ENCODE measurements at regions not wholly inside any gene's neighbourhood (a gene's known extent, or its start where the extent isn't known, plus 50 kb on each side); places are given as distances from the start of the nearest gene placed in this dataset.

GRCh38 chr6:158259136-158259535 lies 53.1 kb upstream of the TULP4 start:
- Histone ChIP-seq H3K36me3 (no peaks in the 10 kb centered on the region), H3K4me1 (no peaks in the 10 kb centered on the region), H3K27ac (no peak overlapping the region), H3K9me3 (no peaks in the 10 kb centered on the region), H3K27me3 (no peaks in the 10 kb centered on the region), H3K4me3 (no peak overlapping the region)
- TF ChIP-seq CTCF (IDR thresholded peaks at IDR 0.05) (no peak), POLR2A (IDR thresholded peaks at IDR 0.05) (no peak)
- ATAC-seq (no peak), DNase-seq (no peak)
- WGBS (ENCODE audit: insufficient coverage, low coverage, low lambda C conversion rate, missing lambda C conversion rate), result 100% methylated on average over 4 of the region's 4 CpGs
- intact Hi-C loops (cut with DNase I), result no loop called here

GRCh38 chr6:158259845-158260244 lies 52.4 kb upstream of the TULP4 start:
- no peak overlapping the region for H3K27ac ChIP-seq
- intact Hi-C loops (cut with DNase I), result no loop called here
- H3K27me3 ChIP-seq, result no peaks in the 10 kb centered on the region
- TF ChIP-seq CTCF (IDR thresholded peaks at IDR 0.05), result no peak
- no CpG with 5 or more reads among the region's 3 CpGs for WGBS (ENCODE audit: insufficient coverage, low coverage, low lambda C conversion rate, missing lambda C conversion rate)
- no peaks in the 10 kb centered on the region for H3K9me3 ChIP-seq
- H3K36me3 ChIP-seq, result no peaks in the 10 kb centered on the region
- ATAC-seq (no peak), DNase-seq (no peak)
- H3K4me1 ChIP-seq, result no peaks in the 10 kb centered on the region
- no peak overlapping the region for H3K4me3 ChIP-seq

DNA sequence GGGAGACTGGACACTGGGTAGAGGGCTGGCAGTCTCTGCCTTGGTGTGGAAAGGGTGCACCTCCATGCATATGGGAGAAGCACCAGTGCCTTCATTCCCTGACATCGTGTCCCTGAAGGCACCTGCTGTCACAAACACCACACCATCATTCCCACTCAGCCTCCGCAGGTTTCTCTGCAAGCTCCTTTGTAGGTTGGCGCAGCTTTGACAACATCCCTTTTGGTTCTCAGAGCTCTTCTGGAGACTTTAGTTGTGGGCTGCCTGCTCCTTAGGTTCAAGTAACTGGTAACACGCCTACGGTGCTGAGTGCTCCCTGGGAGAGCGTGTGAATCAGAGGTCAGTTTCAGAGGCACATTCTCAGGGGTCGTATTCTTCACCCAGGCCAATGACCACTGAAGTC lies 50.2 kb upstream of the TULP4 start:
- no peak for ATAC-seq
- TF ChIP-seq CTCF (IDR thresholded peaks at IDR 0.05) (no peak), POLR2A (IDR thresholded peaks at IDR 0.05) (no peak)
- H3K4me3 ChIP-seq, result no peak overlapping the region
- H3K27ac ChIP-seq, result no peak overlapping the region
- H3K36me3 ChIP-seq, result no peaks in the 10 kb centered on the region
- no peaks in the 10 kb centered on the region for H3K9me3 ChIP-seq
- no peaks in the 10 kb centered on the region for H3K27me3 ChIP-seq
- no peak for DNase-seq
- H3K4me1 ChIP-seq, result no peaks in the 10 kb centered on the region
- WGBS (ENCODE audit: insufficient coverage, low coverage, low lambda C conversion rate, missing lambda C conversion rate), result 71% methylated on average over 3 of the region's 7 CpGs
- intact Hi-C loops (cut with DNase I), result no loop called here
